ENCODE measurements at regions not wholly inside any gene's neighbourhood (a gene's known extent, or its start where the extent isn't known, plus 50 kb on each side); places are given as distances from the start of the nearest gene placed in this dataset.

GRCh38 chr1:163720294-163720693 is 398.5 kb downstream of the NUF2 start:
- TF ChIP-seq, protein P1, sequence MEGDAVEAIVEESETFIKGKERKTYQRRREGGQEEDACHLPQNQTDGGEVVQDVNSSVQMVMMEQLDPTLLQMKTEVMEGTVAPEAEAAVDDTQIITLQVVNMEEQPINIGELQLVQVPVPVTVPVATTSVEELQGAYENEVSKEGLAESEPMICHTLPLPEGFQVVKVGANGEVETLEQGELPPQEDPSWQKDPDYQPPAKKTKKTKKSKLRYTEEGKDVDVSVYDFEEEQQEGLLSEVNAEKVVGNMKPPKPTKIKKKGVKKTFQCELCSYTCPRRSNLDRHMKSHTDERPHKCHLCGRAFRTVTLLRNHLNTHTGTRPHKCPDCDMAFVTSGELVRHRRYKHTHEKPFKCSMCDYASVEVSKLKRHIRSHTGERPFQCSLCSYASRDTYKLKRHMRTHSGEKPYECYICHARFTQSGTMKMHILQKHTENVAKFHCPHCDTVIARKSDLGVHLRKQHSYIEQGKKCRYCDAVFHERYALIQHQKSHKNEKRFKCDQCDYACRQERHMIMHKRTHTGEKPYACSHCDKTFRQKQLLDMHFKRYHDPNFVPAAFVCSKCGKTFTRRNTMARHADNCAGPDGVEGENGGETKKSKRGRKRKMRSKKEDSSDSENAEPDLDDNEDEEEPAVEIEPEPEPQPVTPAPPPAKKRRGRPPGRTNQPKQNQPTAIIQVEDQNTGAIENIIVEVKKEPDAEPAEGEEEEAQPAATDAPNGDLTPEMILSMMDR (IDR thresholded peaks at IDR 0.05): no peak
- no peak for TF ChIP-seq POLR2AphosphoS5 (IDR thresholded peaks at IDR 0.05)
- TF ChIP-seq POLR2A (IDR thresholded peaks at IDR 0.05): no peak
